ENCODE measurements at regions not wholly inside any gene's neighbourhood (a gene's known extent, or its start where the extent isn't known, plus 50 kb on each side); places are given as distances from the start of the nearest gene placed in this dataset.

DNA sequence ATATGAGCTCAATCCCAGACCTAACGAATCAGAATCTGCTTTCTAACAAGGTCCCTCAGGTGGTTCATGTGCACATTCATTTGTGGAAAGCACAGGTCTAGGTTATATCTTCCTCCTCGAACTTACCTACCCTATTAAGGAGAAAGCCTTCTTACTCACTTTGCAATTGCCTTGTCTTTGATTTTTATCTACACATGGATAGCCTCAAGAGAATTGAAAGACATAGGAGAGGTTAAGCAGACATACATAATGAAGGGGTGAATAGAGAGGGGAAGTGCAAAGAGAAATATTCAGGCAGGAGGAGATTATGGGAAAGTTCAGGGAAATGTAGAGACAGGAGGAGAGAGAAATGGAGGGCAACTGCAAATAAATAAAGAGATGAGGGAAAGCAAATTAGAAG, 422.9 kb upstream of the ADAMTS9 start:
- TF ChIP-seq, protein P1, sequence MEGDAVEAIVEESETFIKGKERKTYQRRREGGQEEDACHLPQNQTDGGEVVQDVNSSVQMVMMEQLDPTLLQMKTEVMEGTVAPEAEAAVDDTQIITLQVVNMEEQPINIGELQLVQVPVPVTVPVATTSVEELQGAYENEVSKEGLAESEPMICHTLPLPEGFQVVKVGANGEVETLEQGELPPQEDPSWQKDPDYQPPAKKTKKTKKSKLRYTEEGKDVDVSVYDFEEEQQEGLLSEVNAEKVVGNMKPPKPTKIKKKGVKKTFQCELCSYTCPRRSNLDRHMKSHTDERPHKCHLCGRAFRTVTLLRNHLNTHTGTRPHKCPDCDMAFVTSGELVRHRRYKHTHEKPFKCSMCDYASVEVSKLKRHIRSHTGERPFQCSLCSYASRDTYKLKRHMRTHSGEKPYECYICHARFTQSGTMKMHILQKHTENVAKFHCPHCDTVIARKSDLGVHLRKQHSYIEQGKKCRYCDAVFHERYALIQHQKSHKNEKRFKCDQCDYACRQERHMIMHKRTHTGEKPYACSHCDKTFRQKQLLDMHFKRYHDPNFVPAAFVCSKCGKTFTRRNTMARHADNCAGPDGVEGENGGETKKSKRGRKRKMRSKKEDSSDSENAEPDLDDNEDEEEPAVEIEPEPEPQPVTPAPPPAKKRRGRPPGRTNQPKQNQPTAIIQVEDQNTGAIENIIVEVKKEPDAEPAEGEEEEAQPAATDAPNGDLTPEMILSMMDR (IDR thresholded peaks at IDR 0.05), result no peak
- Mint-ChIP-seq H3K4me1 (ENCODE audit: low read depth) (peaks cover 6% of the 10 kb centered on the region), H3K27me3 (ENCODE audit: low read depth) (peaks cover 9% of the 10 kb centered on the region), H3K27ac (ENCODE audit: unreplicated experiment) (no peak overlapping the region), H3K4me3 (ENCODE audit: unreplicated experiment) (no peak overlapping the region), H3K36me3 (ENCODE audit: low read depth) (no peaks in the 10 kb centered on the region), H3K9me3 (ENCODE audit: low read depth) (no peaks in the 10 kb centered on the region)
- no peak for DNase-seq (ENCODE audit: low spot score)

DNA sequence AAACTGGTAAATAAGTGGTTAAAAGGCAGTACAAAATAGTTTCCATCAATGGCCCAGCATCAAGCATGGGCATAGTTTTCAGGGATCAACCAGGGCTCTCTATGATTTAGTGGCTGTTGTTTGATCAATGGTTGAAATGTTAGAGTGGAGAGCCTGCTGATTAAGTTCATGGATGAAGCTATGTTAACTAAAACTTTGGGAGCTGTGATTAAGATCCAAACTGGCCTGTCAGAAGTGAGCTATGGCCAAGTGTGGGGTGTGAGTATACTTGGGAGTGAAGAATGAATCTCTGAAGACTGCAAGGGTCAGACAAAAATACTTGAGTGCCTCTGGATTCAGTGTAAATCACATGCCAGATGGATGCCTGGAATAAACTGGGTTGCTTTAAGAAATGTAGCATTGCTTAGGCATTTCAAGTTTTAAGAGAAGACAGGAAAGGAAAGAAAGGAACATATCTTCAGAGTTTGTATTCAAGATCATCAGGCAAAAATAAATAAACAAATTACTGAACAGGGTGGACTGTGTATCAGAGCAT, 422.2 kb upstream of the ADAMTS9 start:
- DNase-seq (ENCODE audit: low spot score), result no peak
- H3K36me3 Mint-ChIP-seq (ENCODE audit: low read depth), result no peaks in the 10 kb centered on the region
- H3K27me3 Mint-ChIP-seq (ENCODE audit: low read depth), result peaks cover 9% of the 10 kb centered on the region
- peaks cover 6% of the 10 kb centered on the region for H3K4me1 Mint-ChIP-seq (ENCODE audit: low read depth)
- no peak overlapping the region for H3K27ac Mint-ChIP-seq (ENCODE audit: unreplicated experiment)
- no peaks in the 10 kb centered on the region for H3K9me3 Mint-ChIP-seq (ENCODE audit: low read depth)
- TF ChIP-seq, protein P1 (IDR thresholded peaks at IDR 0.05), result no peak
- H3K4me3 Mint-ChIP-seq (ENCODE audit: unreplicated experiment), result no peak overlapping the region

DNA sequence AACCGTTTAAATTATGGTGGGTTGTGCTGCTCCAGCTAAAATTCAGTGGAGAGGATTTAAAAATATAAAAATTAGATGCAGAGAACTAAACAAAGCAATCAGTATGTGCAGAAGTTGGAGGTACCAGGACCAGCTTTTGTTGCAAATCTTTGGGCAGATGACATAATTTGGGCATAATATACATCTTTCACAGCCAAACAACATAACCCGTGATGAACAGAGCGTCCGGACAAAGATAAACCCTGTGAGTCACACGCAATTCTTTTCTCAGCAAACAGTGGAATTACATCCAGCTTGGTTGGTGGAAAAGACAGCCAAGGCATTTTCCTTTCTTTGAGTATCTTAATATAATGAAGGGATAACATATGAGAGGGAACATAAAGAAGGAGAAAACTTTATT, 419.4 kb upstream of the ADAMTS9 start:
- Mint-ChIP-seq H3K27ac (ENCODE audit: unreplicated experiment) (no peak overlapping the region), H3K4me1 (ENCODE audit: low read depth) (peaks cover 6% of the 10 kb centered on the region), H3K4me3 (ENCODE audit: unreplicated experiment) (no peak overlapping the region), H3K27me3 (ENCODE audit: low read depth) (peaks cover 7% of the 10 kb centered on the region), H3K36me3 (ENCODE audit: low read depth) (no peaks in the 10 kb centered on the region), H3K9me3 (ENCODE audit: low read depth) (no peaks in the 10 kb centered on the region)
- no peak for DNase-seq (ENCODE audit: low spot score)
- TF ChIP-seq, protein P1 (IDR thresholded peaks at IDR 0.05), result no peak

DNA sequence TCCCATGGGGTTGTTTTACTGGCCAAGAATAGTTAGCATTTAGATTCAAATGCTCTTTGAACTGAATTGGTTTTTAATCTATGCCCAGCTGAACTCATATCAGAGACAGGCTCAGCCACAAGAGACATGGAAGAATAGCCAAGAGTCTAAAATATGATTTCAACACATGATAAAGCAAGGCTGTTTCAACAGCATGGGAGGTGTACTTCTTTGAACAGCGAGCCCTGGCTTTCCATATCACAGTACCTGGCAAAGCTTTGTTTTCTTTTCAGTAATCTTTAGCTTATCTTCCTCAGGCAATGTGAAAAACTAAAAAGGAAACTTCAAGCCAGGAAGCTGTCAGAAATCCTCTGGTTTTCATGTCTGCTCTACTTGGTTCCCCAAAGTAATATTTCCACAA, 413.6 kb upstream of the ADAMTS9 start:
- Mint-ChIP-seq H3K27me3 (ENCODE audit: low read depth) (peaks cover 1% of the 10 kb centered on the region), H3K27ac (ENCODE audit: unreplicated experiment) (no peak overlapping the region), H3K9me3 (ENCODE audit: low read depth) (no peaks in the 10 kb centered on the region), H3K36me3 (ENCODE audit: low read depth) (no peaks in the 10 kb centered on the region), H3K4me1 (ENCODE audit: low read depth) (no peaks in the 10 kb centered on the region), H3K4me3 (ENCODE audit: unreplicated experiment) (no peak overlapping the region)
- TF ChIP-seq, protein P1 (IDR thresholded peaks at IDR 0.05), result no peak
- DNase-seq (ENCODE audit: low spot score), result no peak

GRCh38 chr3:65098400-65098799, 410.6 kb upstream of the ADAMTS9 start:
- no peak overlapping the region for H3K4me3 Mint-ChIP-seq (ENCODE audit: unreplicated experiment)
- no peak overlapping the region for H3K27ac Mint-ChIP-seq (ENCODE audit: unreplicated experiment)
- no peak for DNase-seq (ENCODE audit: low spot score)
- H3K27me3 Mint-ChIP-seq (ENCODE audit: low read depth), result peaks cover 1% of the 10 kb centered on the region
- H3K9me3 Mint-ChIP-seq (ENCODE audit: low read depth), result no peaks in the 10 kb centered on the region
- no peaks in the 10 kb centered on the region for H3K36me3 Mint-ChIP-seq (ENCODE audit: low read depth)
- no peaks in the 10 kb centered on the region for H3K4me1 Mint-ChIP-seq (ENCODE audit: low read depth)
- TF ChIP-seq, protein P1 (IDR thresholded peaks at IDR 0.05), result no peak
